Posterior vena cava (tissue), 2 donors: ENCODE measurements at regions not wholly inside any gene's neighbourhood (a gene's known extent, or its start where the extent isn't known, plus 50 kb on each side); places are given as distances from the start of the nearest gene placed in this dataset.

Source experiments
- DNase-seq: peaks from one replicate; pipeline ENCODE4 v3.0.0-alpha.2; 2020; ENCODE audit warnings: low spot score
- intact Hi-C, 2 donors: fragments of 100-400 bp; cut with DNase I; formaldehyde crosslinking; loops; one replicate each; pipeline versions ENCODE4 v1.14.1 to v1.14.2; 2022 to 2023
- donor health status: DM: yes; HTN: yes; CAD: no.
- donor health status: DM: yes; HTN: yes; CAD: no.

DNA sequence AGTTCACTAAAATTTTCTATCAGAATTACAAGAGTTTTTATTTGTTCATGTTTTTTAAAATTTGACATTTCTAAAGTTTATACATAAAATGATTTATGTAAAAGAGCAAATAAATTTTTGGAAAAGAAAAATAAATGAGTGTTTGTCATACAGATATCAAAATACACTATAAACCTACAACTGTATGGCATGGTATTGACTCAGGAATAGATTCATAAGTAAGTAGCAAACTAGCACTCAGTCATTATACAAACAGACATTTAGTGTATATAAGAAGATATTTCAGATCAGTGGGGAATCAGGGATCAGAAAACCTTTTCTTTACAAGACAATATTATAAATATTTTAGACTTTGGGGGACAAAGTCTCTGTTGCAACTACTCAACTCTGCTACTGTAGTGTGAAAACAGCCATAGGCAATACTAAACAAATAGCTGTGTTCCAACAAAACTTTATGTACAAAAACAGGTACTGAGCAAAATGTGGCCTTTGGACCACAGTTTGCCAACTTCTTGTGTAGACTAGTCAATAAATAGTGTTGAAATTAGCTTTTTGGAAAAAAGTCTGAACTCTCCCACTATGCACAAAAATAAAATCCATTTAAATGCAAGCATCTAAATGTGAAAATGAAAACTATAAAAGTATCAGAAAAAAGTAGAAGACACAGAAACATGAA lies 508.8 kb upstream of the CAMK1G start:
- no peak for DNase-seq
- intact Hi-C loops = no loop called here

DNA sequence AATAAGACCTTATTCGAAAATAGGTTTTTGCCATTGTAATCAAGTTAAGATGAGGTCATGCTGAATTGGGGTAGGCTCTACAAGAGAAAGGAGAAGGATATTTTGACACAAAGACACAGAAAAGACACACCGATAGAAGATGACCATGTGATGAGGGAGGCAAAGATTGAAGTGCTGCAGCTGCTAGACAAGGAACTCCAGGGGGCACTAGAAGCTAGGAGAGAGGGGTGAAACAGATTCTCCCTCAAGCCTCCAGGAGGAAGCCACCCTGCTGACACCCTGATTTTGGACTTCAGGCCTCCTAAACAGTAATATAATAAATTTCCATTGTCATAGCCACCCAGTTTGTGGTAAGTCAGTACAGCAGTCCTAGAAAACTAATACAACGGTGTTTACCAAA lies 506.8 kb upstream of the CAMK1G start:
- DNase-seq = no peak
- intact Hi-C loops = no loop called here

DNA sequence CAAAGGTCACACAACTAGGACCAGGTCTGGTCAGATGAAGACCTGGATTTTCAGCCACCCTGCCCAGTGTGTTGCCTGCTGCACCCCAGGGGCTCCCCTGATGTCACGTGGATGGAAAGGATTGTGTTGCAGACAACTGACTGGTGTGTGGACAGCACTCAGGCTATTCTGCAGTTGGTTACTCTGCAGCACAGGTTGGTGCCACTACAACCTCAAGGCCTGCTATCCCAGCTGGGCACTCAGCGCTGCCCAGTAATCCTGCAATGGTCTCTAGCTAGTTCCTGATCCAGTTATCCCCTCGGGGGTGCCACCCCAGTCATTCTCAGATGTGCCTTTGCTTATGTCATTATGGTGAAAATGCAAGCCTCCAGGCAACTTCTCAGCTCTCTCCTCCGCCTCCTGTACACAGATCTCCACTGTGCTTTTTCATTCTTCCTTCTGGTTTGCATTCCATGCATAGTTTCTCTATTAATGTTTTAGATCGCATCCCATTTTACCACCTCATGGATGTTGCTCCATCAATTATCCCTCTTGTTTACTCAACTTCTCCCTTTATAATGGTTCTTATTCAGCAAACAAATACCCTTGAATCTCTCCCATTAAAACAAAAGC lies 503.2 kb upstream of the CAMK1G start:
- intact Hi-C loops = no loop called here

GRCh38 chr1:209086486-209087192 lies 496.9 kb upstream of the CAMK1G start:
- DNase-seq = no peak
- intact Hi-C loops = no loop called here

More for the DNA sequence above, 503.2 kb upstream of the CAMK1G start:
- no peak for DNase-seq

DNA sequence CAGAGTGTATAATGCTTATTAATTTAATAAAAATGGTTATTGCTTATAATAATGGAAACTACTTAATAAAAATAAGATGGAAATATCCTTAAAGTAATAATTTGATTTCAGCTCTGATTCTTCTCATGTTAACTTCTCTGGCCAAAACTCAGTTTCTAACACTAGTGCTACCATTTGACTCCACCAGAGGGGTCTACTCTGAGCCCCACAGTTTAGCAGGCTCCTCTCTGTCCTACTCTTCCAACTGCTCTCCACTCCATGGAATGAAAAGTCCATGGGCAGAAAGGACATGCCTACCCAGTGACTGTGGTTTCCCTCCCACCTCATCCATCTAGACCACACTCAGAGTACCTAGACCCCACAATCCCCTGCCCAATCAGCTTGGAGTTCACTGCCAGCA lies 489.1 kb upstream of the CAMK1G start:
- intact Hi-C loops = no loop called here
- no peak for DNase-seq

GRCh38 chr1:209095627-209096595 lies 487.6 kb upstream of the CAMK1G start:
- no peak for DNase-seq
- intact Hi-C loops = loop anchor here in 1 of 2 donors (5.0 kb wide), 1 partner anchor 981 kb away; no protein-coding TSS in a partner anchor

DNA sequence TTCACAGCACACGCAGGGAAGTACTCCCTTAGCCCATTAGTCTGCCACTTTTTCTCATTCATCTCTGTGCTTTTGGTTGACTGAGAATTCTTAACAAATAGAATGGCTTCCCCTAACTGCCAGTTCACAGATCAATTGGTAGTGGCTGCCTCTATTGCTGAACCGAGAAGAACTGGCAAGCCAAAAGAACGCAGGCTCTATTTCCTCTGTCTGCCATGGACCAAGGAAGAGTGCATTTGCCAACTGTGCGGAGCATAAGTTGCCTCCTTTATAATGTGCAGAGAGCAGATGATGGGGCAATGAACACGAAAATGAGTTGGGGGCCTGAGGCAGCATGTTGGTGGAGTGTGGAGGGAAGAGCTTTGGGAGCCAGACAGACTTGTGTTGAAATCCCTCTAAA lies 483.1 kb upstream of the CAMK1G start:
- intact Hi-C loops = no loop called here
- DNase-seq = no peak

DNA sequence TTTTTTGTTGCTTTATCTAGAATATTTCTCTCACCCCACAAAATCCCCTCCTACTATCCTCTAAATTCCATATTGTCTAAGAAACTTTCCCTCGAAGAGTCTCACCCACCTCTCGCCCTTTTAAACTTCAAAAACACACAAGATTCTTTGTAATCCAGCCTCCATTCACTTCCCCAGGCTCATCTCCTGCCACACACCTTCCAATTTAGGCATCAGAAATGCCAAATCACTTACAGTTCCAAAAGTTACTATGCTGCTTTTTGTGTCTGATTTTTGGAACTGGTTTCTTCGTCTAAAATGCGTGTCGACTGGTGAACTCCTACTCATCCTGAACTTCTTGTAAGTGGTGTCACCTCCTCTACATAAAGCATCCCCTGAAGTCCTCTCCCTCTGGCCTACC lies 482.4 kb upstream of the CAMK1G start:
- no peak for DNase-seq
- intact Hi-C loops = no loop called here

DNA sequence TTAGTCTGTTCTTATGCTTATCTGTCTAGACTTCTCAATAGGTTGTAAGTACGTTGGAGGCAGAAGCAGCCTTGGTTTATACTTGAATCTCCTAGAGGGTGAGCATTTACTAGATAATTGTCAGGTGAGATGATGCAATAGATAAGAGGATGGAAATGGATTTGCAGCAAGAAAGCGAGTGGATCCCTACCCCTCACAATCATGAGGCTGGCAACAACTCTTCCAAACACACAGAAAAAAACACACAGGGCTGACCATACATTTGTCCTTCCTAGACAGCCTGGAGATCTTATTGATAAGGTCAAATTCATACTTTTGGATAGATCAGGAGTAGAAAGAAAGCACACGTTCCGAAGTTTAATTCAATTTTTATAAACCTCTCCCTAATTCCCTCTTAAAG lies 481.4 kb upstream of the CAMK1G start:
- intact Hi-C loops = no loop called here
- DNase-seq = no peak

DNA sequence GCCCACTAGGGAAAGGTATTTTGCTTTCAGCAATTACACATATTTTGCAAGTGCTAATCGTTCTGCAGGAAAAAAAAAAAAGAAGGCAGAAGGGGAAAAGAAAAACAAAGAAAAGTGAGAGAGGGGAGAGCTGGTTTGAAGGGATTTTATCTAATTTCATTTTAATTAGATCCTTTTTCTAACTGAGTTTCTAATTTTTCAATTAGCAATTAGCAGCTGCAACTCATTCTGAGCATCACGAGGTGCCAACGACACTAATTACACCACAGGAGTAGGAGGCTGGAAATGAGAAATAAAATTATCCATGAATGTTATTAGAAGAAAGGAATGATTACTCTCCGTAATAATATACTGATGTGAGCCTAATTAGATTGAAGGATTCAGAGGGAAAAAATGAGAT lies 481.0 kb upstream of the CAMK1G start:
- no peak for DNase-seq
- intact Hi-C loops = no loop called here

- no peak for DNase-seq
- intact Hi-C loops = no loop called here
Measured at GRCh38 chr1:209103092-209103491, 480.4 kb upstream of the CAMK1G start.

- no peak for DNase-seq
- intact Hi-C loops = no loop called here
Measured at GRCh38 chr1:209104646-209105045, 478.9 kb upstream of the CAMK1G start.

GRCh38 chr1:209105701-209106100 lies 477.8 kb upstream of the CAMK1G start:
- intact Hi-C loops = no loop called here
- DNase-seq = no peak

DNA sequence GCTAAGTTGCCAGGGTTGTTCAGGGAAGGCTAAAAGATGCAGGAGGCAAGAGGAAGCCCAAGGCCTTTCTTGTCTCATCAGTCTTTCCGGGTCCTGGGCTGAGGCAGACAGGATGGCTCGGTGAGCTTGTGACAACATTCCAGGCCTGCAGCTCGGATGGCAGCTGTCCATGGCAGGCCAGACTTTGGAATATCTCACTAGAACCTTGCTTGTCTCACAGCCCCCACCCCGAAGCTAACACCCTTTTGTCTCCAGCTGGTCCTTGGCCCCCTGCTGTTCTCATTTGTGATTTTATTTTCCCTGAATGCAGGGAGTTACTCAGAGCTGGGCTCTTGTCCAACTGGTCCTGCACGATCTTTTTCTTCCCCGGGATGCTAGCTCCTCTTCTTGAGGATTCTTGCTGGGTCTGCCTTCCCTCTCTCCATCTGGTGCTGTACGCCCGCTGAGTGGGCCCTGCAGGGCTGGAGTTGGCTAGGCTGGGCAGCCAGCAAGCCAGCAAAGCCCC lies 477.2 kb upstream of the CAMK1G start:
- no peak for DNase-seq
- intact Hi-C loops = no loop called here

DNA sequence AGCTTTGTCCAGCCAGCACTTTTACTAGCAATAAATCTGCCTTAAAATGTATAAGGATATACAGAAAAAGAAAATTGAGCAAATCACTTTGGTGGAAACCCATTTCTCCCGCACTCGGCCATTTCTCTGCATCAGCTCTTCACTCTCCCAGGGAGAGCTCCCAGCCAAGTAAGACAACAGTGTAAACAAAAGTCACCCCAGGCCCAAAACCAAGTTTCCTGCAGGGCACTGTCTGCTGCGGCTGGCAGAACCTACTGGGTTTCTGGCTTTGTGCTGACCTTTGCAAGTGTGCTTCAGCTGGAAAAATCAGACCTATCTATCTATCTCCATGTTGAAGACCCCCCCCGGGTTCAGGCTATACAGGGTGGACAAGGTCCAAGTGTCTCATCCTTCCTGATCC lies 476.7 kb upstream of the CAMK1G start:
- intact Hi-C loops = no loop called here

GRCh38 chr1:209107535-209107934 lies 476.0 kb upstream of the CAMK1G start:
- no peak for DNase-seq
- intact Hi-C loops = no loop called here

More for the DNA sequence above, 476.7 kb upstream of the CAMK1G start:
- DNase-seq = no peak

DNA sequence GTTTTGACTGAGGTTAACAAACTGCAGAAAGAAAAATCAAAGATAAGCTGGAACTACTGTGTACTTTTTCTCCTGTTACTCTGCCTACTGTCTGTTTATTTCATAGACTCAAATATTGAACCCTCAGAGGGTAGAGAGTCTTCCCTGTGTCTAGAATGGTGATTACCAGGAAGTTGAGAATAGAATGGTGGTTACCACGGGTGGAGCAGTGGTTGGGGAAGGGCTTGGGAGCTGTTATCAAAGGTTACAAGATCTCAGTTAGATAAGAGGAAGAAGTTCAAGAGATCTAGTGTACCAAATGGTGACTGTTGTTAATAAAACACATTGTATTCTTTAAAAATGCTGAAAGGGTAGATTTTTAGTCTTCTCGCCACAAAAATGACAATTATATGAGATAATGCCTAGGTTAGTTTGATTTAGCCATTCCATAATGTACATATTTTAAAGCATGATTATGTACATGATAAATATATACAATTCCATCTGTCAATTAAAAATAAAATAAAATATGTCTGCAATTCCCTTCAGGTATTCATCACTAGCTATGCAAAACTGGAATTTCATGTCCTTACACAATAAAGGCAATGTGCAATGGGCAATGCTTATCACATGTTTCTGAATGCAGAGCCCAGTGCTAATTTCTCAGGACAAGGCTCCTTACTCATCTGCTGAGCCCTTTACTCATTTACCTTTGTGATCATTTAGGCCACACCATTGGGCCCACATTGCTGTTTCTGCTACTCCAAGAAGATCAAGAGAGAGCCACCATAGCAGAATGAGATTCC lies 474.3 kb upstream of the CAMK1G start:
- intact Hi-C loops = no loop called here

GRCh38 chr1:209113521-209113920 lies 470.0 kb upstream of the CAMK1G start:
- intact Hi-C loops = no loop called here
- DNase-seq = no peak

More for the DNA sequence above, 474.3 kb upstream of the CAMK1G start:
- no peak for DNase-seq

GRCh38 chr1:209116705-209117104 lies 466.8 kb upstream of the CAMK1G start:
- DNase-seq = no peak
- intact Hi-C loops = no loop called here
